Liver (tissue), 8 donors: ENCODE measurements at regions not wholly inside any gene's neighbourhood (a gene's known extent, or its start where the extent isn't known, plus 50 kb on each side); places are given as distances from the start of the nearest gene placed in this dataset.

Experiments used
- DNase-seq: peaks from one replicate; pipeline ENCODE4 v3.0.0-alpha.2; 2017; ENCODE audit warnings: low spot score
- H3K27ac ChIP-seq, 2 donors: one replicate each; pipeline ENCODE4 v1.7.0; 2013; ENCODE audit warnings: inconsistent platforms in 2 of 2, low read length in 2 of 2, control low read depth in 1 of 2, low read depth in 1 of 2, mild to moderate bottlenecking in 1 of 2
- H3K27me3 ChIP-seq, 4 donors: one replicate each; pipeline versions ENCODE4 v1.6.1 to v1.7.0; 2013; ENCODE audit warnings: low read length in 3 of 4, inconsistent platforms in 1 of 4, mild to moderate bottlenecking in 1 of 4, moderate library complexity in 1 of 4; ENCODE audit not compliant: control insufficient read depth in 4 of 4, insufficient read depth in 4 of 4
- H3K36me3 ChIP-seq, 4 donors: one replicate each; pipeline versions ENCODE4 v1.6.1 to v1.7.0; 2013; ENCODE audit warnings: low read length in 3 of 4, mild to moderate bottlenecking in 3 of 4, low read depth in 1 of 4, moderate library complexity in 1 of 4; ENCODE audit not compliant: control insufficient read depth in 4 of 4, insufficient read depth in 3 of 4
- H3K4me1 ChIP-seq, 4 donors: one replicate each; pipeline versions ENCODE4 v1.6.1 to v1.7.0; 2013; ENCODE audit warnings: low read length in 3 of 4, mild to moderate bottlenecking in 3 of 4, moderate library complexity in 1 of 4; ENCODE audit not compliant: control insufficient read depth in 4 of 4, insufficient read depth in 4 of 4
- H3K4me3 ChIP-seq, 3 donors: one replicate each; pipeline versions ENCODE4 v1.6.1 to v1.7.0; 2013; ENCODE audit warnings: low read length in 3 of 3, control low read depth in 1 of 3, low read depth in 1 of 3, mild to moderate bottlenecking in 1 of 3
- H3K9ac ChIP-seq, 2 donors: one replicate each; pipeline ENCODE4 v1.7.0; 2013; ENCODE audit warnings: low read length in 2 of 2, mild to moderate bottlenecking in 2 of 2, moderate library complexity in 2 of 2, control low read depth in 1 of 2, low read depth in 1 of 2
- H3K9me3 ChIP-seq, 4 donors: one replicate each; pipeline versions ENCODE4 v1.6.1 to v1.7.0; 2013; ENCODE audit warnings: low read length in 3 of 4; ENCODE audit not compliant: control insufficient read depth in 4 of 4
- ATF3 ChIP-seq: IDR thresholded peaks from 2 replicates; pipeline ENCODE4 v1.6.1; 2016; ENCODE audit warnings: antibody characterized with exemption
- CTCF ChIP-seq: fragments of 150-350 bp; IDR thresholded peaks from 2 replicates; pipeline ENCODE4 v1.5.1; 2017; ENCODE audit warnings: improper control_type of control experiment, low read depth, low read length; ENCODE audit not compliant: missing input control
- EGR1 ChIP-seq, 2 donors: IDR thresholded peaks; 2 replicates each; pipeline ENCODE4 v1.6.1; 2016 to 2018; ENCODE audit warnings: antibody characterized with exemption in 2 of 2, low read depth in 2 of 2
- FOXA1 ChIP-seq: IDR thresholded peaks from 2 replicates; pipeline ENCODE4 v1.6.1; 2016; ENCODE audit warnings: antibody characterized with exemption
- FOXA2 ChIP-seq: IDR thresholded peaks from 2 replicates; pipeline ENCODE4 v1.6.1; 2016; ENCODE audit warnings: antibody characterized with exemption
- GABPA ChIP-seq, 2 donors: IDR thresholded peaks in 1 of 2; conservative IDR thresholded peaks in 1 of 2; 2 replicates each; pipeline ENCODE4 v1.6.1; 2016; ENCODE audit warnings: antibody characterized with exemption in 2 of 2, mild to moderate bottlenecking in 1 of 2, moderate library complexity in 1 of 2
- HNF4A ChIP-seq, 2 donors: conservative IDR thresholded peaks; 2 replicates each; pipeline ENCODE4 v1.6.1; 2016; ENCODE audit warnings: antibody characterized with exemption in 2 of 2, mild to moderate bottlenecking in 2 of 2
- HNF4G ChIP-seq: IDR thresholded peaks from 2 replicates; pipeline ENCODE4 v1.6.1; 2016; ENCODE audit warnings: antibody characterized with exemption
- JUND ChIP-seq, 2 donors: IDR thresholded peaks; 2 replicates each; pipeline ENCODE4 v1.6.1; 2016; ENCODE audit warnings: antibody characterized with exemption in 2 of 2
- MAX ChIP-seq: IDR thresholded peaks from 2 replicates; pipeline ENCODE4 v1.6.1; 2016; ENCODE audit warnings: antibody characterized with exemption
- NR2F2 ChIP-seq: IDR thresholded peaks from 2 replicates; pipeline ENCODE4 v1.6.1; 2016; ENCODE audit warnings: antibody characterized with exemption
- RAD21 ChIP-seq, 2 donors: IDR thresholded peaks; 2 replicates each; pipeline ENCODE4 v1.6.1; 2016; ENCODE audit warnings: antibody characterized with exemption in 2 of 2, mild to moderate bottlenecking in 2 of 2
- REST ChIP-seq: IDR thresholded peaks from 2 replicates; pipeline ENCODE4 v1.6.1; 2016; ENCODE audit warnings: antibody characterized with exemption, mild to moderate bottlenecking
- RXRA ChIP-seq, 2 donors: IDR thresholded peaks; 2 replicates each; pipeline ENCODE4 v1.6.1; 2017 to 2018; ENCODE audit warnings: antibody characterized with exemption in 2 of 2, mild to moderate bottlenecking in 1 of 2
- TAF1 ChIP-seq: conservative IDR thresholded peaks from 2 replicates; pipeline ENCODE4 v1.6.1; 2016; ENCODE audit warnings: antibody characterized with exemption, mild to moderate bottlenecking
- YY1 ChIP-seq: IDR thresholded peaks from 2 replicates; pipeline ENCODE4 v1.6.1; 2016; ENCODE audit warnings: antibody characterized with exemption, mild to moderate bottlenecking
- ZBTB33 ChIP-seq: IDR thresholded peaks from 2 replicates; pipeline ENCODE4 v1.6.1; 2016; ENCODE audit warnings: antibody characterized with exemption
- WGBS: extraction: QIAGEN DNeasy Blood & Tissue Kit; methylation state at CpG from one replicate; pipeline ENCODE4 v1.1.7; 2013; 5-methylcytosine and 5-hydroxymethylcytosine counted together
- donor health status: healthy.
- donor health status: healthy.
- donor health status: healthy.
- donor health status: healthy.
- donor health status: healthy.

- H3K9me3 ChIP-seq = no peaks in the 10 kb centered on the region
- WGBS = 85% methylated on average over 7 of the region's 7 CpGs
- TF ChIP-seq JUND (IDR thresholded peaks at IDR 0.05) (no peak), CTCF (no peak), HNF4G (no peak), ATF3 (no peak), MAX (no peak), FOXA2 (no peak)
- H3K27ac ChIP-seq = no peak overlapping the region
- H3K36me3 ChIP-seq = no peaks in the 10 kb centered on the region
- H3K4me3 ChIP-seq = no peak overlapping the region
- H3K4me1 ChIP-seq = peaks cover 1 to 13% (median 4%) of the 10 kb centered on the region in 4 donors
- no peaks in the 10 kb centered on the region for H3K27me3 ChIP-seq
- H3K9ac ChIP-seq = no peak overlapping the region
- no peak for DNase-seq
Measured at GRCh38 chr2:236748801-236749200, 179.2 kb downstream of the ACKR3 start.

GRCh38 chr2:236749346-236749745 lies 179.7 kb downstream of the ACKR3 start:
- H3K27ac ChIP-seq = no peak overlapping the region
- DNase-seq = no peak
- H3K9me3 ChIP-seq = no peaks in the 10 kb centered on the region
- no peaks in the 10 kb centered on the region for H3K36me3 ChIP-seq
- no peak overlapping the region for H3K4me3 ChIP-seq
- TF ChIP-seq CTCF (no peak), HNF4G (no peak), REST (no peak), MAX (no peak), TAF1 (no peak), GABPA (IDR thresholded peaks at IDR 0.05 in 1 of 2, conservative IDR thresholded peaks at IDR 0.05 in 1 of 2) (no peak), YY1 (no peak), NR2F2 (no peak), ATF3 (no peak), ZBTB33 (no peak), FOXA2 (no peak), RXRA (IDR thresholded peaks at IDR 0.05) (no peak), JUND (IDR thresholded peaks at IDR 0.05) (no peak), FOXA1 (no peak), HNF4A (conservative IDR thresholded peaks at IDR 0.05) (no peak), RAD21 (IDR thresholded peaks at IDR 0.05) (no peak), EGR1 (IDR thresholded peaks at IDR 0.05; ENCODE audit: low read depth in 2 of 2) (no peak)
- 90% methylated on average over 4 of the region's 4 CpGs for whole genome bisulfite sequencing
- H3K4me1 ChIP-seq = peaks cover 5 to 19% (median 7%) of the 10 kb centered on the region in 4 donors
- H3K9ac ChIP-seq = no peak overlapping the region
- no peaks in the 10 kb centered on the region for H3K27me3 ChIP-seq
